Fibroblast of villous mesenchyme (primary cell): ENCODE measurements at regions not wholly inside any gene's neighbourhood (a gene's known extent, or its start where the extent isn't known, plus 50 kb on each side); places are given as distances from the start of the nearest gene placed in this dataset.

Experiments used
- DNase-seq: peaks from one replicate; pipeline ENCODE4 v3.0.0-alpha.2; 2010; ENCODE audit warnings: low read depth
- H3K4me3 ChIP-seq: 2 replicates; pipeline ENCODE4 v1.5.1; 2011; ENCODE audit warnings: low read depth, mild to moderate bottlenecking, low read length
- TF ChIP-seq, protein P1 (sequence below): IDR thresholded peaks from 2 replicates; pipeline ENCODE4 v1.5.1; 2012; ENCODE audit warnings: low read depth, mild to moderate bottlenecking, low read length; ENCODE audit not compliant: insufficient read depth

DNA sequence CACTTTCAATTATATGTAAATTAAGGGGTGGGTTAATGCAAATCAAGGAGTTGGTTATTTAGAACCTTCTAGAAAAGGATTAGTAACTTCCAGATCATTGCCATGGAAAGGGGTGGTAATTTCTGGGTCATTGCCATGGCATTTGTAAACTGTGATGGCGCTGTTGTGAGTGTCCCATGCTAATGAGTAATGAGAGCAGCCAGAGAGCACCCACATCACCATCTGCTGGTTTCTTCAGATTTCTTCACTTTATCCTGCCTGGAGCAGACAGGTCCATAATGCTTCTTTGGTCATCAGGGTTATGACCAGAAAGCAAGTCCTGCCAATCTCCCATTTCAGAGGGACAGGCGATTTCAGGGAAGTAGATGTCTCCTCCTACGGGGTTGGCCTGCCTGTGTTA, 311.3 kb upstream of the CNR1 start:
- TF ChIP-seq, protein P1, sequence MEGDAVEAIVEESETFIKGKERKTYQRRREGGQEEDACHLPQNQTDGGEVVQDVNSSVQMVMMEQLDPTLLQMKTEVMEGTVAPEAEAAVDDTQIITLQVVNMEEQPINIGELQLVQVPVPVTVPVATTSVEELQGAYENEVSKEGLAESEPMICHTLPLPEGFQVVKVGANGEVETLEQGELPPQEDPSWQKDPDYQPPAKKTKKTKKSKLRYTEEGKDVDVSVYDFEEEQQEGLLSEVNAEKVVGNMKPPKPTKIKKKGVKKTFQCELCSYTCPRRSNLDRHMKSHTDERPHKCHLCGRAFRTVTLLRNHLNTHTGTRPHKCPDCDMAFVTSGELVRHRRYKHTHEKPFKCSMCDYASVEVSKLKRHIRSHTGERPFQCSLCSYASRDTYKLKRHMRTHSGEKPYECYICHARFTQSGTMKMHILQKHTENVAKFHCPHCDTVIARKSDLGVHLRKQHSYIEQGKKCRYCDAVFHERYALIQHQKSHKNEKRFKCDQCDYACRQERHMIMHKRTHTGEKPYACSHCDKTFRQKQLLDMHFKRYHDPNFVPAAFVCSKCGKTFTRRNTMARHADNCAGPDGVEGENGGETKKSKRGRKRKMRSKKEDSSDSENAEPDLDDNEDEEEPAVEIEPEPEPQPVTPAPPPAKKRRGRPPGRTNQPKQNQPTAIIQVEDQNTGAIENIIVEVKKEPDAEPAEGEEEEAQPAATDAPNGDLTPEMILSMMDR, result no peak
- DNase-seq, result no peak
- no peak overlapping the region for H3K4me3 ChIP-seq

DNA sequence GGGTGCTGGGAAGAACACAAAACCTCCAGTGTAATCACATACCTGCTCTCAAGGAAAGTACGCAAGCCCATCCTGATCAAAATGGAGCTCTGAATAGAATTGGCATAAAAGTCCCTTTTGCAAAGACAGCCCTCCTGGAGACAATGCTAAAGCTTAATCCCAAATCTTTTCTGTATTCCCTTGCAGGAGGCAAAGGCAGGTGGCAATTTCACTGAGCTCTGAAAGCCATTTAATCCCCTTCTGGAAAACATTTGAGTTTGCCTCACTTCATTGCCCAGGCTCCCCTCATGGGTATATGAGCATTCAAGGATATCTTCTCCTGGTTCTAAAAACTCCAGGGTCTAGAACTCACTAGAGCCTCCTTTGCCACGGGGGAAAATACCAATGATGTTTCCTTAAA, 310.2 kb upstream of the CNR1 start:
- H3K4me3 ChIP-seq, result no peak overlapping the region
- TF ChIP-seq, protein P1, result no peak
- no peak for DNase-seq

DNA sequence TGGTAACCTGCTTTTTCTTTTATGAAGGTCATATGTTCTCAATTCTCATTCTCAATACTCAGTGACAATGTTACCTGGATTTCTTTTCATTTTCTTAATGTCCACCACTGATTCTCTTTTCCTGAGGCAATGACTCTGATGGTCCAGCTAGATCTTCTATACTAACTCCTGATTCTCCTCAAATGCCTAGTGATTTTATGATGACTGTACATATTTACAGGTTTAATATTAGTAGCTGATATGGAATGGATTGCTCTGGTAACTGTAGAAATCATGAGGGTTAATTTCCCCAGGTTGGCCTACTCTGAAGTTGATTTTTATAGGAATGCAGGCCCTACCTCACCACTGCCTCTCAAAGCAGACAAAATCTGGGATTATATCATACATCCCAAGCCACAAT, 308.6 kb upstream of the CNR1 start:
- TF ChIP-seq, protein P1, result no peak
- DNase-seq, result no peak
- no peak overlapping the region for H3K4me3 ChIP-seq

DNA sequence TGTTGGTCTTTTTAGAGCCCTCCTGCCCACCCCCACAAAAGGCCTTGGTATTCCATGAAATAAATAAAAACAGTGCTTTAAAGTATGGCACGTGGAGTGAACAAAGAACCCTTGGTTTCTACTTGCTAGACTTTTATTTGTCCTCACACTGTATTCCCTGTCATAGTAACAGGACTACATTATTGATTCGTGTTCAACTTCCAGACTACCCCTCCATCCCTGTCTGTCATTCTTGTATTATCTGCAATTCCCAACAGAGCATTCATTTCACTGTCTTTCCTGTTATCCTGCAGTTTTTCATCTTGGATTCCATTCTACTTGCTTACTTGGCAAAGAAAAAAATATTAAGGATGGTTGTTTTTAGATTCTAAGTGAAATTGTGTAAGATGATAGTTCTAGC, 307.4 kb upstream of the CNR1 start:
- no peak for DNase-seq
- TF ChIP-seq, protein P1, result no peak
- no peak overlapping the region for H3K4me3 ChIP-seq

DNA sequence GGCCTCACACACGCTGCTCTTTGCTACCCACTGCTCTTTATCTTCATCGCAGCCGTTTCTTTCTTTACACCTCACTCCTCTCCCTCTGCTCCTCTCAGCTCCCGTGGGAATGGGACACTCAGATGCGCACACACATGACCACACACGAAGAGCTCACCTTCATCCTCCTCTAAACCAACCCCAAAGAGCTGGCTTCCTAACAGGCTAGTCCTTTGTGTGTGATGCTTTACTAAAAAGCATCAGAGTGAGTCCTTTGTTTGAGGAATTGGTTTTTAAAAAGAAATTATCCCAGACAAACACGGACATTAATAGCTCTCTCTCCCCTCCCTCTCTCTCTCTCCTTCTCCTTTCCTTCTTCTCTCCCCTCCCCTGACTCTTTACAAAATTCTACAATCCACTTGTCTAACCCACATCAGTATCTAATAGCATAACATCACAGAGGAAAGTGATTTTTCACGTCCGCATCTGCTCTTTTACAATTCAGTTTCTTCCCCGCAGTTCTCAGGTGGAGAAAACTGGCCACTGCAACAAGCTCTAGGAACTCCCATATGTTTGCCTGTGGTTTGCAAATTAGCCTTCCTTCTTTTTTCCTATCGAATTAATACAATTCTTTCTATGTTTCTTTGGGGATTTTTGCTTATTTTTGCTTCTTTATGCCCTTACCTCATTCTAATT, 306.8 kb upstream of the CNR1 start:
- DNase-seq, result no peak
- no peak overlapping the region for H3K4me3 ChIP-seq
- TF ChIP-seq, protein P1, result no peak

DNA sequence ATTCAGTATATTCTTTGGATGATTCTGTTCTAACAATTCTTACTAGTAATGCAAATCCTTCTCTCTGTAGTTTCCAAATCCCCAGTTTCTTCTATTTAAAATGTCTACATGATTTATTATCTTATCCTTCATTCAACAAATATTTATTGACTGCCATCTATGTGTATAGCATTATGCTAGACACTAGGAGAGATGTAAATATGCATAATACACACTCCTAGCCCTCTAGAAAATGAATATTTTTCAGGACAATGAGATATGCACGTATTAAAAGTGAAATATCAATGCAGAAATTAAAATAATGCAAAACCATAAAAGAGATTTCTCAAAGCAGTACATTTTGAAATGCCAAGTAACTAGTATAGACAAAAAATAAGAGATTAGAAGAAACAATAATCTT, 293.5 kb upstream of the CNR1 start:
- TF ChIP-seq, protein P1, result no peak
- H3K4me3 ChIP-seq, result no peak overlapping the region
- DNase-seq, result no peak

DNA sequence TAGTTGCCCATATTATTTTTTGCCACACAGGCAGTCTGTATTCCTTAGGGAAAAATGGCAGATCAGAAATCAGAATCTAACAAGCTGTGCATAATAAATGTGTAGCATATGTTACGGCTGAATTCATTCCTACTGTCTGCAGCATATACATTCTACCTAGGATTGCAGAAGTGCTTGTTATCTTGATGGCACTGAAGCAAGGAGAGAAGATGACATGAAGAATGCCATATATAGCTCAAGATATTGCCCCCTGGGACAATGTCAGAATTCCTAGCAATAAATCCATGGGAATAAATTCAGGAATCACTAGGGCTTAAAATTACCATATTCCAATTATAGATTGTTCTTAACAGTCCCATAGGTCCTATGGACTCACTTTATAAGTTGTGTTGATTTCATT, 293.0 kb upstream of the CNR1 start:
- H3K4me3 ChIP-seq, result no peak overlapping the region
- TF ChIP-seq, protein P1, result no peak
- DNase-seq, result no peak
